Mesenchymal stem cell (in vitro differentiated cells and primary cell): ENCODE measurements at regions not wholly inside any gene's neighbourhood (a gene's known extent, or its start where the extent isn't known, plus 50 kb on each side); places are given as distances from the start of the nearest gene placed in this dataset.

ENCODE experiments used
- DNase-seq: peaks from one replicate; pipeline ENCODE4 v3.0.0-alpha.2; 2013
- H2AFZ ChIP-seq: one replicate; pipeline ENCODE4 v1.6.1; 2013; ENCODE audit warnings: low read depth, mild to moderate bottlenecking, control low read depth, inconsistent platforms, low read length, moderate library complexity
- H2AK5ac ChIP-seq: 2 replicates; pipeline ENCODE4 v1.6.1; 2013; ENCODE audit warnings: low read length, moderate library complexity, mild to moderate bottlenecking, inconsistent platforms; ENCODE audit not compliant: severe bottlenecking
- H2BK120ac ChIP-seq: one replicate; pipeline ENCODE4 v1.6.1; 2013; ENCODE audit warnings: low read depth, mild to moderate bottlenecking, inconsistent platforms, low read length, moderate library complexity
- H2BK12ac ChIP-seq, 2 experiments: one replicate each; pipeline ENCODE4 v1.6.1; 2013; ENCODE audit warnings: inconsistent platforms in 2 of 2, low read length in 2 of 2, mild to moderate bottlenecking in 2 of 2, moderate library complexity in 2 of 2, control low read depth in 1 of 2
- H2BK15ac ChIP-seq: one replicate; pipeline ENCODE4 v1.6.1; 2013; ENCODE audit warnings: mild to moderate bottlenecking, low read depth, inconsistent platforms; ENCODE audit not compliant: poor library complexity, severe bottlenecking
- H2BK5ac ChIP-seq: 2 replicates; pipeline ENCODE4 v1.6.1; 2013; ENCODE audit warnings: low read depth, mild to moderate bottlenecking, low read length, control low read depth, inconsistent platforms; ENCODE audit not compliant: poor library complexity, severe bottlenecking
- H3K14ac ChIP-seq, 2 experiments: one replicate each; pipeline ENCODE4 v1.6.1; 2013; ENCODE audit warnings: inconsistent platforms in 2 of 2, low read length in 2 of 2, control low read depth in 1 of 2, mild to moderate bottlenecking in 1 of 2, moderate library complexity in 1 of 2
- H3K18ac ChIP-seq, 2 experiments: one replicate each; pipeline ENCODE4 v1.6.1; 2013; ENCODE audit warnings: inconsistent platforms in 2 of 2, low read length in 2 of 2, control low read depth in 1 of 2, low read depth in 1 of 2, mild to moderate bottlenecking in 1 of 2
- H3K23ac ChIP-seq, 2 experiments: one replicate each; pipeline ENCODE4 v1.6.1; 2013; ENCODE audit warnings: inconsistent platforms in 2 of 2, low read length in 2 of 2, mild to moderate bottlenecking in 2 of 2, moderate library complexity in 2 of 2, control low read depth in 1 of 2
- H3K27ac ChIP-seq: 2 replicates; pipeline ENCODE4 v1.5.1; 2013; ENCODE audit warnings: mild to moderate bottlenecking, moderate library complexity, low read length, control low read depth, inconsistent platforms; ENCODE audit not compliant: poor library complexity, severe bottlenecking
- H3K27me3 ChIP-seq, 2 experiments: 2 replicates each; pipeline versions ENCODE4 v1.6.1 to v1.7.0; 2013; ENCODE audit warnings: low read length in 2 of 2, mild to moderate bottlenecking in 2 of 2, moderate library complexity in 2 of 2, control low read depth in 1 of 2, inconsistent platforms in 1 of 2; ENCODE audit not compliant: control insufficient read depth in 1 of 2, insufficient read depth in 1 of 2
- H3K36me3 ChIP-seq, 2 experiments: 2 replicates each; pipeline versions ENCODE4 v1.6.1 to v1.7.0; 2013; ENCODE audit warnings: low read length in 2 of 2, control low read depth in 1 of 2, inconsistent platforms in 1 of 2, low read depth in 1 of 2, mild to moderate bottlenecking in 1 of 2; ENCODE audit not compliant: insufficient read depth in 2 of 2, control insufficient read depth in 1 of 2
- H3K4ac ChIP-seq, 2 experiments: one replicate each; pipeline ENCODE4 v1.6.1; 2013; ENCODE audit warnings: inconsistent platforms in 2 of 2, low read length in 2 of 2, mild to moderate bottlenecking in 2 of 2, moderate library complexity in 2 of 2, control low read depth in 1 of 2, low read depth in 1 of 2
- H3K4me1 ChIP-seq: 2 replicates; pipeline ENCODE4 v1.6.1; 2013; ENCODE audit warnings: low read depth, low read length, control low read depth; ENCODE audit not compliant: control insufficient read depth, insufficient read depth
- H3K4me2 ChIP-seq: 2 replicates; pipeline ENCODE4 v1.6.1; 2013; ENCODE audit warnings: low read length, mild to moderate bottlenecking, inconsistent platforms; ENCODE audit not compliant: poor library complexity, severe bottlenecking
- H3K4me3 ChIP-seq, 2 experiments: 2 replicates each; pipeline versions ENCODE4 v1.5.1 to v1.7.0; 2013; ENCODE audit warnings: low read length in 2 of 2, mild to moderate bottlenecking in 2 of 2, control low read depth in 1 of 2, low read depth in 1 of 2; ENCODE audit not compliant: insufficient read depth in 1 of 2
- H3K79me1 ChIP-seq: replicated peaks from 2 replicates; pipeline ENCODE4 v1.6.1; 2013; ENCODE audit warnings: mild to moderate bottlenecking, control low read depth, low read length, inconsistent platforms; ENCODE audit not compliant: poor library complexity, severe bottlenecking
- H3K9ac ChIP-seq: 2 replicates; pipeline ENCODE4 v1.7.0; 2013; ENCODE audit warnings: mild to moderate bottlenecking, low read length, moderate library complexity
- H3K9me3 ChIP-seq: 2 replicates; pipeline ENCODE4 v1.7.0; 2013; ENCODE audit warnings: mild to moderate bottlenecking, low read length; ENCODE audit not compliant: control insufficient read depth
- H4K8ac ChIP-seq: one replicate; pipeline ENCODE4 v1.6.1; 2013; ENCODE audit warnings: inconsistent platforms, mild to moderate bottlenecking, low read length, moderate library complexity
- H4K91ac ChIP-seq: one replicate; pipeline ENCODE4 v1.6.1; 2013; ENCODE audit warnings: mild to moderate bottlenecking, low read length, inconsistent platforms
- WGBS: methylation state at CpG from one replicate; pipeline ENCODE4 v1.1.7; 2013; ENCODE audit warnings: mixed read lengths; 5-methylcytosine and 5-hydroxymethylcytosine counted together

GRCh38 chr6:121544691-121545090 is 109.2 kb downstream of the GJA1 start:
- Histone ChIP-seq H3K9me3 (no peaks in the 10 kb centered on the region), H2AK5ac (no peak overlapping the region), H2BK5ac (no peak overlapping the region), H3K9ac (peak overlapping the region; percentile 52), H2BK12ac (no peak overlapping the region), H2BK120ac (no peak overlapping the region), H2AFZ (no peak overlapping the region), H2BK15ac (no peak overlapping the region), H4K8ac (no peak overlapping the region), H3K18ac (no peak overlapping the region), H4K91ac (no peak overlapping the region), H3K79me1 (no peaks in the 10 kb centered on the region), H3K23ac (no peak overlapping the region), H3K4me1 (no peaks in the 10 kb centered on the region), H3K27ac (no peak overlapping the region), H3K36me3 (no peaks in the 10 kb centered on the region), H3K4me2 (no peak overlapping the region), H3K27me3 (no peaks in the 10 kb centered on the region), H3K4me3 (no peak overlapping the region), H3K4ac (no peak overlapping the region), H3K14ac (no peak overlapping the region)
- WGBS = 100% methylated on average over 1 of the region's 4 CpGs
- no peak for DNase-seq

DNA sequence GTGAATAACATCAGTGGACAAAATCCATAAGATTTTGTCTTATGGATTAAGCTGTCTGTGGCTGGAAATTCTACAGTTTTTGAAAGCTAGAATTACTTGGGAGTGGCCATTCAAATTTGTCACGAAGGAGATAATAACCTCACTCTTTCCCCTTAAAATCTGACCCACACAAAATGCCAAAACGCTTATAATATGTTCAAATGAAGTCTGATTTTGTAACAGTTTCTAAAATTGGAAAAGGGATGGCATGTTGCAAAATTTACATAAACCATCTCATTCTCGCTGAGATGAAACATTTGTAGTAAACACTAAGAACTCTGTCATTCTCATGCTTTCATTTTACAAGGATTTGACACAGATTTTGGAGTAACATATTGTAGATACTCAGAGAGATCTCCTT is 112.7 kb downstream of the GJA1 start:
- Histone ChIP-seq H3K27ac (no peak overlapping the region), H3K23ac (no peak overlapping the region), H3K18ac (no peak overlapping the region), H3K4me2 (no peak overlapping the region), H3K27me3 (no peaks in the 10 kb centered on the region), H3K79me1 (no peaks in the 10 kb centered on the region), H2BK15ac (no peak overlapping the region), H4K91ac (no peak overlapping the region), H3K14ac (no peak overlapping the region), H3K4ac (no peak overlapping the region), H2BK120ac (no peak overlapping the region), H3K9ac (peak overlapping the region; percentile 54), H2BK12ac (no peak overlapping the region), H3K4me1 (no peaks in the 10 kb centered on the region), H3K4me3 (peak overlapping the region in 1 of 2 experiments; percentile 55), H3K9me3 (no peaks in the 10 kb centered on the region), H3K36me3 (no peaks in the 10 kb centered on the region), H4K8ac (no peak overlapping the region), H2BK5ac (no peak overlapping the region), H2AFZ (no peak overlapping the region), H2AK5ac (no peak overlapping the region)
- WGBS = no CpG with 5 or more reads among the region's 3 CpGs
- DNase-seq = no peak

GRCh38 chr6:121549736-121550135 is 114.3 kb downstream of the GJA1 start:
- H2AK5ac ChIP-seq = no peak overlapping the region
- H3K14ac ChIP-seq = no peak overlapping the region
- no peak overlapping the region for H3K4me3 ChIP-seq
- no peak overlapping the region for H2AFZ ChIP-seq
- 60% methylated on average over 2 of the region's 3 CpGs for WGBS
- peak; percentile 58 for DNase-seq
- H4K91ac ChIP-seq = no peak overlapping the region
- no peaks in the 10 kb centered on the region for H3K27me3 ChIP-seq
- no peak overlapping the region for H3K4me2 ChIP-seq
- no peaks in the 10 kb centered on the region for H3K36me3 ChIP-seq
- H2BK12ac ChIP-seq = no peak overlapping the region
- H3K23ac ChIP-seq = no peak overlapping the region
- no peak overlapping the region for H2BK5ac ChIP-seq
- H2BK120ac ChIP-seq = no peak overlapping the region
- H3K18ac ChIP-seq = no peak overlapping the region
- no peaks in the 10 kb centered on the region for H3K79me1 ChIP-seq
- no peak overlapping the region for H3K27ac ChIP-seq
- no peak overlapping the region for H4K8ac ChIP-seq
- no peaks in the 10 kb centered on the region for H3K4me1 ChIP-seq
- peak overlapping the region; percentile 49 for H3K9ac ChIP-seq
- H3K9me3 ChIP-seq = no peaks in the 10 kb centered on the region
- H3K4ac ChIP-seq = no peak overlapping the region
- no peak overlapping the region for H2BK15ac ChIP-seq

DNA sequence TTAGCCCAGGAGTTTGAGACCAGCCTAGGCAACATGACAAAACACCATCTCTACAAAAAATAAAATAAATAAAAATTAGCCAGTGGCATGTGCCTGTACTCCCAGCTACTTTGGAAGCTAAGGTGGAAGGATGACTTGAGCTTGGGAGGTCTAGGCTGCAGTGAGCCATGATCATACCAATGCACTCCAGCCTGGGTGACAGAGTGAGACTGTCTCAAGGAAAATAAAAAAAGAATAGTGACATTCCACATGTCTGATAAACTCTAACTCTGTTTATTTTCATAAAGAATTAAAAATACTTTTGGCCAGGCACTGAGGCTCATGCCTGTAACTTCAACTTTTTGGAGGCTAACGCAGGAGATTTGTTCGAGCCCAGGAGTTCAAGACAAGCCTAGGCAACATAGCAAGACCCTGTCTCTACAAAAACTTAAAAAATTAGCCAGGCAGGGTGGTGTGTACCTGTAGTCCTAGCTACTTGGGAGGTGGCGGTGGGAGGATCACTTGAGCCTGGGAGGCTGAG is 115.1 kb downstream of the GJA1 start:
- no peak overlapping the region for H2AK5ac ChIP-seq
- H3K23ac ChIP-seq = no peak overlapping the region
- peak overlapping the region; percentile 21 to 43 for H3K18ac ChIP-seq
- H3K27me3 ChIP-seq = no peaks in the 10 kb centered on the region
- H3K79me1 ChIP-seq = no peaks in the 10 kb centered on the region
- H2AFZ ChIP-seq = no peak overlapping the region
- H2BK15ac ChIP-seq = no peak overlapping the region
- WGBS = 100% methylated on average over 2 of the region's 3 CpGs
- H3K4ac ChIP-seq = no peak overlapping the region
- H3K9me3 ChIP-seq = no peaks in the 10 kb centered on the region
- H3K4me3 ChIP-seq = no peak overlapping the region
- H3K9ac ChIP-seq = no peak overlapping the region
- no peaks in the 10 kb centered on the region for H3K4me1 ChIP-seq
- H2BK120ac ChIP-seq = no peak overlapping the region
- H4K8ac ChIP-seq = no peak overlapping the region
- H3K4me2 ChIP-seq = no peak overlapping the region
- no peak overlapping the region for H3K14ac ChIP-seq
- no peak overlapping the region for H2BK12ac ChIP-seq
- DNase-seq = no peak
- no peak overlapping the region for H2BK5ac ChIP-seq
- no peaks in the 10 kb centered on the region for H3K36me3 ChIP-seq
- H3K27ac ChIP-seq = no peak overlapping the region
- peak overlapping the region; percentile 68 for H4K91ac ChIP-seq
